ENCODE measurements at regions not wholly inside any gene's neighbourhood (a gene's known extent, or its start where the extent isn't known, plus 50 kb on each side); places are given as distances from the start of the nearest gene placed in this dataset.

DNA sequence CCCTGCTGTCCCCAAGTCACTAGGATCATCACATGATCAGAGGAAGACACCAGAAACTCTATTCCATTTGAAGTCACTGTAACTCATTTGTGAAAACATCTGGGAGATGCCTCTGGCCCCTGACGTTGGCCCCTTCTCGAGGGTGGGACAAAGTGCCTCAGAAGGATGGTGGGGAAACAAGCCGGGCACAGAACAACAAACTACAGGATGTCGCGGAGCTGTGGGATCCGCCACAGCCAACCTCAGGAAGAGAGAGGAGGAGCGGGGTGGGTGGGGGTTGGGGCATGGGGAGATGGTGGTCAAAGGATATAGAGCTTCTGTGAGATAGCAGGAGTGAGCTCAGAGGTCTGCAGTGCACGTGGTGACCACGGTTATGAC, 265.6 kb upstream of the TCERG1L start:
- H3K27ac Mint-ChIP-seq (ENCODE audit: unreplicated experiment): no peak overlapping the region
- DNase-seq (ENCODE audit: low read depth, low spot score): no peak
- TF ChIP-seq, protein P1, sequence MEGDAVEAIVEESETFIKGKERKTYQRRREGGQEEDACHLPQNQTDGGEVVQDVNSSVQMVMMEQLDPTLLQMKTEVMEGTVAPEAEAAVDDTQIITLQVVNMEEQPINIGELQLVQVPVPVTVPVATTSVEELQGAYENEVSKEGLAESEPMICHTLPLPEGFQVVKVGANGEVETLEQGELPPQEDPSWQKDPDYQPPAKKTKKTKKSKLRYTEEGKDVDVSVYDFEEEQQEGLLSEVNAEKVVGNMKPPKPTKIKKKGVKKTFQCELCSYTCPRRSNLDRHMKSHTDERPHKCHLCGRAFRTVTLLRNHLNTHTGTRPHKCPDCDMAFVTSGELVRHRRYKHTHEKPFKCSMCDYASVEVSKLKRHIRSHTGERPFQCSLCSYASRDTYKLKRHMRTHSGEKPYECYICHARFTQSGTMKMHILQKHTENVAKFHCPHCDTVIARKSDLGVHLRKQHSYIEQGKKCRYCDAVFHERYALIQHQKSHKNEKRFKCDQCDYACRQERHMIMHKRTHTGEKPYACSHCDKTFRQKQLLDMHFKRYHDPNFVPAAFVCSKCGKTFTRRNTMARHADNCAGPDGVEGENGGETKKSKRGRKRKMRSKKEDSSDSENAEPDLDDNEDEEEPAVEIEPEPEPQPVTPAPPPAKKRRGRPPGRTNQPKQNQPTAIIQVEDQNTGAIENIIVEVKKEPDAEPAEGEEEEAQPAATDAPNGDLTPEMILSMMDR (conservative IDR thresholded peaks at IDR 0.05): no peak
- H3K36me3 Mint-ChIP-seq (ENCODE audit: low read depth): no peaks in the 10 kb centered on the region
- H3K4me3 Mint-ChIP-seq: no peak overlapping the region
- H3K27me3 Mint-ChIP-seq (ENCODE audit: low read depth): no peaks in the 10 kb centered on the region
- H3K9me3 Mint-ChIP-seq: no peaks in the 10 kb centered on the region
- no peaks in the 10 kb centered on the region for H3K4me1 Mint-ChIP-seq

DNA sequence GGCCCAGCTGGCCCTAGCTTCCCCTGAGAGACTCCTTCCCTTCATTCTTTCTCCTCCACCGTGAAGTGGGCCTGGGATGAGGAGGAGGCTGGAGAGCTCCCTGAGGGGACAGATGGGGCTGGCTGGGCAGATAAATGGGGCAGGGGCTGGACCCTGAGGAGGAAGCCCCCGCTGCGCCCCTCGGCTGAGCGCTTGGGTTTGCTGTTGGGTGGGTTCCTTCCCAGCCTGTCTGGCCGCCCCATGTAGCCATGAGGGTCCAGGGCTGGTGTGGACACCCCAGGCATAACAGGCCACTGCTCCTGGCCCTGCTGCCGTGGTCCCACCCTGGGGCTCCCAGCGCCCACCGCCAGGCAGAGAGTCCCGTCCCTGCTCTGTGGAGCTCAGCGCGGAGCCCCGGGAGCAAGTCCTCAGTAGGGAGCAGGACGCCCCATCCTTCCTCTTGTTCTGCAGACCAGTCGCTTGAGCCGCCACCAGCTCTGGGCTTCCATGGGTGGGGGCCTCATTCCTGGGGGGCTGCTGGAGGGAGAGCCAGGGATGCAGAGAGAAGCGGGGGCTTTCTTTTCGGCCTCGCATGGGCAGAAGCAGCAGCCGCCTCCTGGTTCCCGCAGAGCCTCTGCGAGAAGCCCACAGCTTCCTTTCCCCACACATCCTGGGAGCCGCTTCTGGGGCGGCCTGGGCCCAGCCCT, 266.4 kb upstream of the TCERG1L start:
- no peaks in the 10 kb centered on the region for H3K27me3 Mint-ChIP-seq (ENCODE audit: low read depth)
- H3K4me3 Mint-ChIP-seq: no peak overlapping the region
- H3K4me1 Mint-ChIP-seq: no peaks in the 10 kb centered on the region
- no peaks in the 10 kb centered on the region for H3K9me3 Mint-ChIP-seq
- H3K27ac Mint-ChIP-seq (ENCODE audit: unreplicated experiment): no peak overlapping the region
- no peaks in the 10 kb centered on the region for H3K36me3 Mint-ChIP-seq (ENCODE audit: low read depth)
- DNase-seq (ENCODE audit: low read depth, low spot score): no peak
- TF ChIP-seq, protein P1 (conservative IDR thresholded peaks at IDR 0.05): no peak

DNA sequence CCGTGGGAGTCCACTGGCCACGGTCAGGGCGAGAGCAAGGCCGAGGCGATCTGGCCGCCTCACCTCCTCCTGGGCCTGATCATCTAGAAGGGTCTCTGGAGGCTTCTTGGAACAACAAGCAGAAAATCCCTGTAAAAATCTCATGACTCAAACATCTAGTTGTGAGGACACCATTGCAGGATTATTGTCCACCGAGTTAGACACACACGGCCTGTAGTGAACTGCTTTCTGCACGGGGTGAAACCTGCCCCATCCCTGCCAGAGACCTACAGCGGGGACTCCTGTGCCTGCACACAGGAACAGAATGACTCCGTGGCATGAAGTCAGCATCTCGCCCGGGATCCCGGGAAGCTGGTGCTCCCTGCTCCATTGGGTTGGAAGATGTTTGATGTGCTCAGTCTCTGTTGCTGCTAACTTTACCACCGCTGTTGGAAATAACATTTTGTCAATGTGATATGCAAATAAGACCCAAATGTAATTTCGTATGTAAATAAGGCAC, 267.0 kb upstream of the TCERG1L start:
- Mint-ChIP-seq H3K4me1 (no peaks in the 10 kb centered on the region), H3K9me3 (no peaks in the 10 kb centered on the region), H3K27me3 (ENCODE audit: low read depth) (no peaks in the 10 kb centered on the region), H3K36me3 (ENCODE audit: low read depth) (no peaks in the 10 kb centered on the region), H3K27ac (ENCODE audit: unreplicated experiment) (no peak overlapping the region), H3K4me3 (no peak overlapping the region)
- TF ChIP-seq, protein P1 (conservative IDR thresholded peaks at IDR 0.05): no peak
- DNase-seq (ENCODE audit: low read depth, low spot score): no peak

DNA sequence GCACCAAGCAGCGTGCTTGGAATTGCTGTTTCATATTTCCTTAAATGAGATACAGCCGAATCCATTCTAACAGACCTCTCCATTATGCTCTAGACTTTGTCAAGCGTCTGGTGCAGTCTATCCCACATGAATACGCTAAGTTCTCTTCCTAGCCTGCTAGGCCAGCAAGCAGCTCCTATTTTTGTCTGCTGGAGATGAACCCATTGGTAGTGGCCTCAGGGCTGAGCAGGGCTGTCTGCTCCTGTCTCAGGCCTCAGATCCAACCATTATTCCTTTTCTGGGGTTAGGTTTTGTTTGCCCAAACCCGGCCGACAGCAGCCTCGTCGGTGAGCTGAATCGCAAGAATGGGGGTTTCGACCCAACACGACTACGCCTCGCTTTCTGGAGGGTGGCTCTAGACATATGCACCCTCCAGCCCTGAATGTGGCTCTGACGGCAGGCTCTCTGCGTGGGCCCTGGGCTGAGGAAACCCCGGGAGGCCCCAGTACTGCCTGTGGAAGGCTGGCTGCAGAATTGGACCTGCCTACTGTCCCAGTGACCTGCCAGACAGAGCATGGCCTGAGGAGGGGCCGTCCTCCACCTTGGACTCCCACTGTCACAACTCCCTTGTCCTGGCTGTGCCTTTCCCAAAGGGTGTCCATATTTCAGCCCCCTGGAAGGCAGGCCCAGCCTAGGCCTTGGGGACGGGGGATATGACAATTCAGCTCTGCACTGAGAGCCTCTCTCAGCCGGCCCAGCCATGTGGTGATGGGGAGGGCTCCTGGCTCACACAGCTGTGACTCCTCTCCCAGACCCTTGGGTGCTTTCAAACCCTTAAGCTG, 267.9 kb upstream of the TCERG1L start:
- no peaks in the 10 kb centered on the region for H3K27me3 Mint-ChIP-seq (ENCODE audit: low read depth)
- no peak overlapping the region for H3K4me3 Mint-ChIP-seq
- no peaks in the 10 kb centered on the region for H3K9me3 Mint-ChIP-seq
- no peak overlapping the region for H3K27ac Mint-ChIP-seq (ENCODE audit: unreplicated experiment)
- DNase-seq (ENCODE audit: low read depth, low spot score): no peak
- TF ChIP-seq, protein P1 (conservative IDR thresholded peaks at IDR 0.05): no peak
- no peaks in the 10 kb centered on the region for H3K36me3 Mint-ChIP-seq (ENCODE audit: low read depth)
- no peaks in the 10 kb centered on the region for H3K4me1 Mint-ChIP-seq

DNA sequence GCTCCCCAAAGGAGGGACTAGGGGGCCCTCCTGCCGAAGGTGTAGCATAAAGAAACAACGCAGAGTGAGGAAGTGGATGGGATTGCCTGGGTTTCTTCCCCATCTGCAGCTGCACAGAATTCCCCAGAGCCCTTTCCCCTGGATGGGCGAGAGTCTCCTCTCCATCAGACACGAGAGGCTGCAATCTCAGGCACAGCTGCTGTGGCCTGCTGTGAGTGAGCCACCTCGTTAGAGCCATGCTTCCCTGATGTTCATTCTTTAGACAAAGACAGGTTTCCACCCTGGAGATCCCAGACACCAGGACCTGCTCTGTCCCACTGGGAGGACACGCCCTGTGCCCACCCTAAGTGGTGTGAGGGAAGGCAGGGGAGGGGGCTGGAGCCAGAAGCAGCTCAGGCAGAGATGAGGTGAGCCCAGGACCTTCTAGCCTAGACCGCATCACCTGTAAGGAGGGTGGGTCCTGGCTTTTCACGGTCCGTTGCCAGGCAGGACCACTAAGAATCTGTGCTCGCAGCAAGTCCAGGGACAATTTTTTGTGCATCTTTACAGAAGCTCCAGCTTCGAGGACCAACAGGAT, 268.6 kb upstream of the TCERG1L start:
- H3K4me3 Mint-ChIP-seq: no peak overlapping the region
- DNase-seq (ENCODE audit: low read depth, low spot score): no peak
- no peaks in the 10 kb centered on the region for H3K4me1 Mint-ChIP-seq
- H3K9me3 Mint-ChIP-seq: no peaks in the 10 kb centered on the region
- TF ChIP-seq, protein P1 (conservative IDR thresholded peaks at IDR 0.05): no peak
- H3K36me3 Mint-ChIP-seq (ENCODE audit: low read depth): no peaks in the 10 kb centered on the region
- H3K27ac Mint-ChIP-seq (ENCODE audit: unreplicated experiment): peak overlapping the region; percentile 62
- no peaks in the 10 kb centered on the region for H3K27me3 Mint-ChIP-seq (ENCODE audit: low read depth)

Data from neural crest cell (in vitro differentiated cells).